MM.1S (cell line): ENCODE measurements at regions not wholly inside any gene's neighbourhood (a gene's known extent, or its start where the extent isn't known, plus 50 kb on each side); places are given as distances from the start of the nearest gene placed in this dataset.

Experiments
- DNase-seq: peaks from one replicate; pipeline ENCODE4 v3.0.0-alpha.2; 2015
- H2AFZ ChIP-seq: fragments of 300-600 bp; sonication (generic); 2 replicates; pipeline ENCODE4 v1.6.0; 2016; ENCODE audit warnings: antibody characterized with exemption, low read length
- H3F3A ChIP-seq: fragments of 300-600 bp; sonication (generic); 2 replicates; pipeline ENCODE4 v1.6.1; 2016; ENCODE audit warnings: mild to moderate bottlenecking, antibody characterized with exemption, low read length, moderate library complexity, mixed read lengths; ENCODE audit not compliant: insufficient read depth
- H3K27ac ChIP-seq: fragments of 300-600 bp; sonication (generic); 2 replicates; pipeline ENCODE4 v1.5.1; 2016; ENCODE audit warnings: mild to moderate bottlenecking, low read length
- H3K27me3 ChIP-seq: fragments of 300-600 bp; sonication (generic); replicated peaks from 2 replicates; pipeline ENCODE4 v1.6.0; 2016; ENCODE audit warnings: low read length; ENCODE audit not compliant: insufficient read depth
- H3K36me3 ChIP-seq: fragments of 300-600 bp; sonication (generic); replicated peaks from 2 replicates; pipeline ENCODE4 v1.6.1; 2016; ENCODE audit warnings: mild to moderate bottlenecking, low read length, mixed read lengths; ENCODE audit not compliant: insufficient read depth
- H3K4me1 ChIP-seq: fragments of 300-600 bp; sonication (generic); 2 replicates; pipeline ENCODE4 v1.6.1; 2016; ENCODE audit warnings: low read length, mixed read lengths
- H3K4me2 ChIP-seq: fragments of 300-600 bp; sonication (generic); 2 replicates; pipeline ENCODE4 v1.6.0; 2016; ENCODE audit warnings: low read depth, low read length
- H3K4me3 ChIP-seq: fragments of 300-600 bp; sonication (generic); 2 replicates; pipeline ENCODE4 v1.5.1; 2016; ENCODE audit warnings: low read length, mixed read lengths
- H3K79me2 ChIP-seq: fragments of 300-600 bp; sonication (generic); 2 replicates; pipeline ENCODE4 v1.6.1; 2016; ENCODE audit warnings: mixed run types, low read length, mixed read lengths
- H3K9ac ChIP-seq: fragments of 300-600 bp; sonication (generic); 2 replicates; pipeline ENCODE4 v1.6.1; 2016; ENCODE audit warnings: low read length, mixed read lengths
- H3K9me2 ChIP-seq: fragments of 300-600 bp; sonication (generic); replicated peaks from 2 replicates; pipeline ENCODE4 v1.6.1; 2016; ENCODE audit warnings: mild to moderate bottlenecking, low read length, mixed read lengths; ENCODE audit not compliant: insufficient read depth
- H3K9me3 ChIP-seq: fragments of 300-600 bp; sonication (generic); replicated peaks from 2 replicates; pipeline ENCODE4 v1.6.1; 2016; ENCODE audit warnings: mild to moderate bottlenecking, low read length, mixed read lengths; ENCODE audit not compliant: insufficient read depth
- H4K20me1 ChIP-seq: fragments of 300-600 bp; sonication (generic); 2 replicates; pipeline ENCODE4 v1.6.1; 2016; ENCODE audit warnings: mild to moderate bottlenecking, low read length, moderate library complexity, mixed read lengths; ENCODE audit not compliant: insufficient read depth
- EZH2 ChIP-seq: fragments of 300-600 bp; sonication (generic); optimal IDR thresholded peaks from 2 replicates; pipeline ENCODE3; 2017; ENCODE audit warnings: low read depth, mild to moderate bottlenecking, antibody characterized with exemption, low read length, mixed read lengths
- EZH2phosphoT487 ChIP-seq: fragments of 300-600 bp; sonication (generic); IDR thresholded peaks from 2 replicates; pipeline ENCODE4 v1.6.1; 2018; ENCODE audit warnings: antibody characterized with exemption, low read length
- TF ChIP-seq, protein P1 (sequence below): fragments of 300-600 bp; sonication (generic); IDR thresholded peaks from 2 replicates; pipeline ENCODE4 v1.5.1; 2016; ENCODE audit warnings: antibody characterized with exemption, low read length, mixed read lengths

DNA sequence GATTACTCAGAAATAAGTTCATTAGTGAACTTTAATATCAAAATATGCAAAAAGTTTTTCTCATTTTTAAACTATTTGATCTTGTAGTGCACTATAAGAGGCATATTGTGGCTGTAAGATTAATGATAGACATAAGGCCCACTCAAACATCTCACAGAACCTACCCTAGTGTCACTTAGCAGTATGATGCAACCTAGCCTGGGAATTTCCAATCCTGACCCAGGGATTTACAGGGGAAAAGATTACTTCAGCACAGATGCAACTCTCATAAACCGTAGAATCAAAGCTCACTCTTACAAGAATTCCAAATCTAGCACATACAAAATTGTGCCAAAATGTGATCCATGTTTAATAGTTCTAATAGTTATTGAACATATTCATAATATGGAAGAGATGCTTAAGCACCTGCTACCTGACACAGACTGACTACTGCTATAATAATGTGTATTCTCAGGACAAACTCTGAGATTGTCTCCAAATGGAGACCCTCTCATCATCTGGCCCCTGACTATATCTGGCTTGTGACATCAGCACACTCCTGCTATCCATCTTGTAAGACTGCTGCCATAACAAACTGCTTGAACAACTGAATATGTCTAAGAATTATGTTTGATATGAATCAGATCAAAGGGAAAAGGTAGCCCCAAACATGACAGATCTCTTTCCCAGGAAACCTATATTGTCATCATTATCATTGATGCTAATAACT is 271.9 kb downstream of the PABPC4L start:
- no peak overlapping the region for H3K4me3 ChIP-seq
- H3K4me2 ChIP-seq, result no peak overlapping the region
- H3K27ac ChIP-seq, result no peak overlapping the region
- no peaks in the 10 kb centered on the region for H3F3A ChIP-seq
- H3K79me2 ChIP-seq, result no peaks in the 10 kb centered on the region
- no peak for DNase-seq
- H2AFZ ChIP-seq, result no peak overlapping the region
- no peaks in the 10 kb centered on the region for H3K27me3 ChIP-seq
- H4K20me1 ChIP-seq, result no peaks in the 10 kb centered on the region
- H3K4me1 ChIP-seq, result no peaks in the 10 kb centered on the region
- H3K9me2 ChIP-seq, result no peaks in the 10 kb centered on the region
- H3K9me3 ChIP-seq, result no peaks in the 10 kb centered on the region
- no peak overlapping the region for H3K9ac ChIP-seq
- TF ChIP-seq EZH2phosphoT487 (no peak), EZH2 (no peak)
- TF ChIP-seq, protein P1, sequence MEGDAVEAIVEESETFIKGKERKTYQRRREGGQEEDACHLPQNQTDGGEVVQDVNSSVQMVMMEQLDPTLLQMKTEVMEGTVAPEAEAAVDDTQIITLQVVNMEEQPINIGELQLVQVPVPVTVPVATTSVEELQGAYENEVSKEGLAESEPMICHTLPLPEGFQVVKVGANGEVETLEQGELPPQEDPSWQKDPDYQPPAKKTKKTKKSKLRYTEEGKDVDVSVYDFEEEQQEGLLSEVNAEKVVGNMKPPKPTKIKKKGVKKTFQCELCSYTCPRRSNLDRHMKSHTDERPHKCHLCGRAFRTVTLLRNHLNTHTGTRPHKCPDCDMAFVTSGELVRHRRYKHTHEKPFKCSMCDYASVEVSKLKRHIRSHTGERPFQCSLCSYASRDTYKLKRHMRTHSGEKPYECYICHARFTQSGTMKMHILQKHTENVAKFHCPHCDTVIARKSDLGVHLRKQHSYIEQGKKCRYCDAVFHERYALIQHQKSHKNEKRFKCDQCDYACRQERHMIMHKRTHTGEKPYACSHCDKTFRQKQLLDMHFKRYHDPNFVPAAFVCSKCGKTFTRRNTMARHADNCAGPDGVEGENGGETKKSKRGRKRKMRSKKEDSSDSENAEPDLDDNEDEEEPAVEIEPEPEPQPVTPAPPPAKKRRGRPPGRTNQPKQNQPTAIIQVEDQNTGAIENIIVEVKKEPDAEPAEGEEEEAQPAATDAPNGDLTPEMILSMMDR, result no peak
- H3K36me3 ChIP-seq, result no peaks in the 10 kb centered on the region

- Histone ChIP-seq H2AFZ (no peak overlapping the region), H3F3A (no peaks in the 10 kb centered on the region), H3K9me2 (no peaks in the 10 kb centered on the region), H3K9me3 (no peaks in the 10 kb centered on the region), H3K9ac (no peak overlapping the region), H3K4me1 (no peaks in the 10 kb centered on the region), H3K79me2 (no peaks in the 10 kb centered on the region), H3K4me2 (no peak overlapping the region), H4K20me1 (no peaks in the 10 kb centered on the region), H3K27me3 (no peaks in the 10 kb centered on the region), H3K36me3 (no peaks in the 10 kb centered on the region), H3K4me3 (no peak overlapping the region), H3K27ac (no peak overlapping the region)
- DNase-seq, result no peak
- TF ChIP-seq, protein P1, result no peak
- TF ChIP-seq EZH2 (no peak), EZH2phosphoT487 (no peak)
Observed at GRCh38 chr4:133921280-133922195, 280.1 kb downstream of the PABPC4L start.

DNA sequence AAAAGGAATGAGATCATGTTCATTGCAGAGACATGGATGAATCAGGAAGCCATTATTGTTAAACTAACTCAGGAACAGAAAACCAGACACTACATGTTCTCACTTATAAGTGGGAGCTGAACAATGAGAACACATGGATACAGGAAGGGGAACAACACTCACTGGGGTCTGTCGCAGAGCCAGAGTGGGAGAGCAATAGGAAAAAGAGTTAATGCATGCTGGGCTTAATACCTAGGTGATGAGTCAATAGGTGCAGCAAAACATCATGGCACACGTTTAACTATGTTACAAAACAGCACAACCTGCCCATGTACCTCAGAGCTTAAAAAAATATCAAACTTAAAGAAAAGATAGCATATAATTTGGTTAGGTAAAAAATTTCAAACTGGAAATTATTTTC is 281.4 kb downstream of the PABPC4L start:
- H3K27ac ChIP-seq, result no peak overlapping the region
- H3F3A ChIP-seq, result no peaks in the 10 kb centered on the region
- DNase-seq, result no peak
- no peak overlapping the region for H3K4me2 ChIP-seq
- no peaks in the 10 kb centered on the region for H3K9me3 ChIP-seq
- H3K4me1 ChIP-seq, result no peaks in the 10 kb centered on the region
- H3K9ac ChIP-seq, result no peak overlapping the region
- H3K4me3 ChIP-seq, result no peak overlapping the region
- H4K20me1 ChIP-seq, result no peaks in the 10 kb centered on the region
- H3K27me3 ChIP-seq, result no peaks in the 10 kb centered on the region
- no peak for TF ChIP-seq EZH2phosphoT487
- TF ChIP-seq, protein P1, result no peak
- TF ChIP-seq EZH2, result no peak
- H3K36me3 ChIP-seq, result no peaks in the 10 kb centered on the region
- H3K9me2 ChIP-seq, result no peaks in the 10 kb centered on the region
- H3K79me2 ChIP-seq, result no peaks in the 10 kb centered on the region
- no peak overlapping the region for H2AFZ ChIP-seq
